ENCODE measurements at regions not wholly inside any gene's neighbourhood (a gene's known extent, or its start where the extent isn't known, plus 50 kb on each side); places are given as distances from the start of the nearest gene placed in this dataset.

- TF ChIP-seq RXRA (IDR thresholded peaks at IDR 0.05; ENCODE audit: insufficient read depth, low read depth, low read length), result no peak
- TF ChIP-seq TCF12 (IDR thresholded peaks at IDR 0.05; ENCODE audit: low read depth, low read length), result no peak
- Histone ChIP-seq H3K9me3 (ENCODE audit: insufficient read depth in 2 of 2, low read depth in 1 of 2, low read length in 1 of 2) (no peaks in the 10 kb centered on the region), H2BK12ac (ENCODE audit: low read depth, low read length) (no peak overlapping the region), H4K8ac (ENCODE audit: extremely low read depth, insufficient read depth, low read length) (no peak overlapping the region), H3K4me1 (replicated peaks in 1 of 4; ENCODE audit: control insufficient read depth in 3 of 4, insufficient read depth in 4 of 4, low read length in 3 of 4) (no peaks in the 10 kb centered on the region), H3K23ac (ENCODE audit: insufficient read length) (no peak overlapping the region), H2BK20ac (ENCODE audit: low read length) (no peak overlapping the region), H4K20me1 (replicated peaks in 1 of 2; ENCODE audit: control insufficient read depth in 1 of 2, insufficient read depth in 2 of 2, low read length in 2 of 2) (no peaks in the 10 kb centered on the region), H3K23me2 (ENCODE audit: low read depth, low read length) (no peaks in the 10 kb centered on the region), H3K14ac (ENCODE audit: insufficient read length) (no peak overlapping the region), H3K4ac (replicated peaks; ENCODE audit: insufficient read length, low read depth, low read length) (no peak overlapping the region), H3K79me2 (ENCODE audit: control insufficient read depth in 1 of 2, insufficient read depth in 2 of 2, low read length in 2 of 2) (no peaks in the 10 kb centered on the region), H3K27ac (ENCODE audit: low read depth, low read length) (no peak overlapping the region), H3K56ac (replicated peaks; ENCODE audit: insufficient read length, low read depth, low read length) (no peak overlapping the region), H3K4me3 (ENCODE audit: extremely low read depth in 1 of 4, insufficient read depth in 2 of 4, low read depth in 3 of 4, low read length in 4 of 4) (no peak overlapping the region), H3K9ac (replicated peaks in 1 of 4; ENCODE audit: extremely low read depth in 1 of 4, low read depth in 3 of 4, low read length in 3 of 4) (no peak overlapping the region), H3K36me3 (ENCODE audit: control insufficient read depth in 2 of 4, insufficient read depth in 4 of 4, low read length in 3 of 4) (no peaks in the 10 kb centered on the region), H2BK120ac (replicated peaks; ENCODE audit: low read depth, low read length) (no peak overlapping the region), H2AFZ (ENCODE audit: low read length) (no peak overlapping the region), H2BK5ac (ENCODE audit: low read depth, low read length) (no peak overlapping the region), H2BK15ac (ENCODE audit: low read length) (no peak overlapping the region), H3K4me2 (ENCODE audit: insufficient read depth in 1 of 2, low read depth in 2 of 2, low read length in 2 of 2) (no peak overlapping the region), H2AK5ac (ENCODE audit: low read depth, low read length) (no peak overlapping the region), H3K27me3 (replicated peaks in 1 of 4; ENCODE audit: control insufficient read depth in 3 of 4, extremely low read depth in 1 of 4, insufficient read depth in 3 of 4, low read length in 3 of 4) (no peaks in the 10 kb centered on the region), H4K91ac (replicated peaks; ENCODE audit: insufficient read length, low read length) (no peak overlapping the region), H4K5ac (ENCODE audit: insufficient read length, low read depth, low read length) (no peak overlapping the region), H3K79me1 (ENCODE audit: low read depth, low read length) (no peaks in the 10 kb centered on the region), H3K18ac (ENCODE audit: extremely low read depth, low read length) (no peak overlapping the region)
- ChIA-PET CTCF (ENCODE audit: partially characterized antibody) (no interaction called here), POLR2A (ENCODE audit: partially characterized antibody) (no interaction called here)
- FAIRE-seq (no peak), DNase-seq (ENCODE audit: low read depth in 1 of 2, low spot score in 2 of 2) (no peak)
These were observed 869.2 kb downstream of the SLC16A7 start for GRCh38 chr12:60465060-60465459.
